Trophoblast cell (in vitro differentiated cells and primary cell): ENCODE measurements at regions not wholly inside any gene's neighbourhood (a gene's known extent, or its start where the extent isn't known, plus 50 kb on each side); places are given as distances from the start of the nearest gene placed in this dataset.
"Not testable (repeated sequence)": the region's sequence is repeated elsewhere in the genome, so short reads cannot be mapped to it uniquely, and the experiment has no call there.

Experiments used
- DNase-seq, 2 donors: peaks; one replicate each; pipeline ENCODE4 v3.0.0-alpha.2; 2016
- H2AFZ ChIP-seq: 2 replicates; pipeline ENCODE4 v1.6.1; 2013; ENCODE audit warnings: low read length, moderate library complexity, mild to moderate bottlenecking; ENCODE audit not compliant: insufficient read depth, poor library complexity
- H2AK5ac ChIP-seq: 2 replicates; pipeline ENCODE4 v1.6.1; 2013; ENCODE audit warnings: mild to moderate bottlenecking, low read length
- H2BK120ac ChIP-seq: 2 replicates; pipeline ENCODE4 v1.6.1; 2013; ENCODE audit warnings: low read length, mild to moderate bottlenecking, moderate library complexity; ENCODE audit not compliant: insufficient read depth, poor library complexity
- H2BK12ac ChIP-seq: 2 replicates; pipeline ENCODE4 v1.6.1; 2013; ENCODE audit warnings: mild to moderate bottlenecking, low read length, moderate library complexity
- H2BK5ac ChIP-seq: 2 replicates; pipeline ENCODE4 v1.6.1; 2013; ENCODE audit warnings: low read length, low read depth, moderate library complexity, mild to moderate bottlenecking; ENCODE audit not compliant: poor library complexity
- H3K14ac ChIP-seq: 2 replicates; pipeline ENCODE4 v1.6.1; 2013; ENCODE audit warnings: mild to moderate bottlenecking, low read length
- H3K18ac ChIP-seq: 2 replicates; pipeline ENCODE4 v1.6.1; 2013; ENCODE audit warnings: mild to moderate bottlenecking, low read length
- H3K23ac ChIP-seq: 2 replicates; pipeline ENCODE4 v1.6.1; 2013; ENCODE audit warnings: low read length
- H3K27ac ChIP-seq: 2 replicates; pipeline ENCODE4 v1.5.1; 2013; ENCODE audit warnings: low read depth, mild to moderate bottlenecking, inconsistent platforms, low read length, moderate library complexity
- H3K27me3 ChIP-seq: 2 replicates; pipeline ENCODE4 v1.6.1; 2013; ENCODE audit warnings: inconsistent platforms, mild to moderate bottlenecking, low read length, moderate library complexity; ENCODE audit not compliant: insufficient read depth
- H3K36me3 ChIP-seq, 2 experiments: 1 replicate in 1 of 2; 2 replicates in 1 of 2; pipeline ENCODE4 v1.6.1; 2013; ENCODE audit warnings: low read length in 2 of 2, mild to moderate bottlenecking in 2 of 2, moderate library complexity in 1 of 2; ENCODE audit not compliant: insufficient read depth in 2 of 2, control insufficient read depth in 1 of 2
- H3K4ac ChIP-seq: 2 replicates; pipeline ENCODE4 v1.6.1; 2013; ENCODE audit warnings: low read depth, mild to moderate bottlenecking, low read length, moderate library complexity
- H3K4me1 ChIP-seq, 2 experiments: 1 replicate in 1 of 2; 2 replicates in 1 of 2; pipeline ENCODE4 v1.6.1; 2013; ENCODE audit warnings: low read length in 2 of 2, mild to moderate bottlenecking in 2 of 2, moderate library complexity in 1 of 2; ENCODE audit not compliant: insufficient read depth in 2 of 2, control insufficient read depth in 1 of 2
- H3K4me2 ChIP-seq: 2 replicates; pipeline ENCODE4 v1.6.1; 2013; ENCODE audit warnings: inconsistent platforms, mild to moderate bottlenecking, low read length, moderate library complexity
- H3K4me3 ChIP-seq: 2 replicates; pipeline ENCODE4 v1.5.1; 2013; ENCODE audit warnings: mild to moderate bottlenecking, low read depth, low read length, inconsistent platforms
- H3K79me1 ChIP-seq: one replicate; pipeline ENCODE4 v1.6.1; 2013; ENCODE audit warnings: low read length
- H3K79me2 ChIP-seq: 2 replicates; pipeline ENCODE4 v1.6.1; 2013; ENCODE audit warnings: low read length, mild to moderate bottlenecking; ENCODE audit not compliant: control insufficient read depth, insufficient read depth, poor library complexity
- H3K9ac ChIP-seq: 2 replicates; pipeline ENCODE4 v1.6.1; 2013; ENCODE audit warnings: mild to moderate bottlenecking, low read length
- H3K9me3 ChIP-seq: 2 replicates; pipeline ENCODE4 v1.6.1; 2013; ENCODE audit warnings: low read depth, mild to moderate bottlenecking, control low read depth, inconsistent platforms, low read length; ENCODE audit not compliant: insufficient read depth
- H4K12ac ChIP-seq: 2 replicates; pipeline ENCODE4 v1.6.1; 2013; ENCODE audit warnings: low read depth, mild to moderate bottlenecking, low read length, moderate library complexity
- H4K8ac ChIP-seq: 2 replicates; pipeline ENCODE4 v1.6.1; 2013; ENCODE audit warnings: low read depth, mild to moderate bottlenecking, low read length, moderate library complexity
- H4K91ac ChIP-seq: one replicate; pipeline ENCODE4 v1.6.1; 2013; ENCODE audit warnings: low read depth, mild to moderate bottlenecking, low read length, moderate library complexity
- WGBS: extraction: QIAGEN DNeasy Blood & Tissue Kit; methylation state at CpG from one replicate; pipeline ENCODE4 v1.1.7; 2013; ENCODE audit warnings: missing lambda C conversion rate; ENCODE audit not compliant: insufficient read length, insufficient coverage; ENCODE audit errors: extremely low coverage; 5-methylcytosine and 5-hydroxymethylcytosine counted together

DNA sequence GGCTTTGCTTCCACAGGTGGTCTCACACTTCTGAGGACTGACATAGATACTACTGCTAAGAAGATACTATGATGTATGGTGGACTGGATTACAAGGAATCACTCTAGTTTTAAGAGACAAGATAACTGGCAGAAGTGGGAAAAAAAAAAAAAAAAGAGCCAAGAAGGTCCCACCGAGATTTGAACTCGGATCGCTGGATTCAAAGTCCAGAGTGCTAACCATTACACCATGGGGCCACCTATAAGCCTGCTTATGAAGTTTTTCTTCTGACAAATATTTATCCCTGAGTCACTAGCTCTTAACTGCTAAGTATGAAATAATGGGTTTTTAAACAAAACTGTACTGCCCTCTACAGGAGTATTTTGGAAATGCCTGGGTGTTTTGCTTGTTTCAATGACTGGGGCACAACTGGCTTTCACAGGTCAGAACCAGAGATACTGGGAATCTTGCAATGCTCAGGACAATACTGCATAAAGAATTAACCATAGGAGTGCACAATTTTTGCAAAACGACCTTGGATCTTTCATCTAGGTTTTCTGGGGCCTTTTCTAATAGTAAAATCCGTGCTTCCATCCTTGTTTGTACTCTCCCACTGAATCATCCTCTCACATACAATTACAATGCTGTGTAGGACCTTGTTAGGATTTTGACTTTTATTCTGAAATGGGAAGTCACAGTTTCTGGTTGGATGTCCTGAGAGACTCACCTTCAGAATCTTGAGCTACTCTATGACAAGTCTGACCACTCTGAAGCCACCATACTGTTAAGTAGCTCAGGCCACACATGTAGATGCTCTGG is 116.3 kb downstream of the OR2B2 start:
- DNase-seq: peak; percentile 86 to 100
- Histone ChIP-seq H2BK5ac (no peak overlapping the region), H3K14ac (no peak overlapping the region), H3K27ac (no peak overlapping the region), H3K4me3 (no peak overlapping the region), H3K79me1 (peaks cover 7% of the 10 kb centered on the region), H3K4me2 (no peak overlapping the region), H3K4ac (no peak overlapping the region), H2AK5ac (no peak overlapping the region), H2BK120ac (no peak overlapping the region), H3K18ac (no peak overlapping the region), H3K9ac (no peak overlapping the region), H3K79me2 (peaks cover 2% of the 10 kb centered on the region), H4K8ac (no peak overlapping the region), H2AFZ (no peak overlapping the region), H2BK12ac (no peak overlapping the region), H3K9me3 (no peaks in the 10 kb centered on the region), H3K4me1 (peaks cover 2% of the 10 kb centered on the region in 2 experiments), H4K91ac (no peak overlapping the region), H3K23ac (no peak overlapping the region), H3K36me3 (no peaks in the 10 kb centered on the region), H3K27me3 (no peaks in the 10 kb centered on the region), H4K12ac (no peak overlapping the region)
- no CpG with 5 or more reads among the region's 5 CpGs for WGBS

DNA sequence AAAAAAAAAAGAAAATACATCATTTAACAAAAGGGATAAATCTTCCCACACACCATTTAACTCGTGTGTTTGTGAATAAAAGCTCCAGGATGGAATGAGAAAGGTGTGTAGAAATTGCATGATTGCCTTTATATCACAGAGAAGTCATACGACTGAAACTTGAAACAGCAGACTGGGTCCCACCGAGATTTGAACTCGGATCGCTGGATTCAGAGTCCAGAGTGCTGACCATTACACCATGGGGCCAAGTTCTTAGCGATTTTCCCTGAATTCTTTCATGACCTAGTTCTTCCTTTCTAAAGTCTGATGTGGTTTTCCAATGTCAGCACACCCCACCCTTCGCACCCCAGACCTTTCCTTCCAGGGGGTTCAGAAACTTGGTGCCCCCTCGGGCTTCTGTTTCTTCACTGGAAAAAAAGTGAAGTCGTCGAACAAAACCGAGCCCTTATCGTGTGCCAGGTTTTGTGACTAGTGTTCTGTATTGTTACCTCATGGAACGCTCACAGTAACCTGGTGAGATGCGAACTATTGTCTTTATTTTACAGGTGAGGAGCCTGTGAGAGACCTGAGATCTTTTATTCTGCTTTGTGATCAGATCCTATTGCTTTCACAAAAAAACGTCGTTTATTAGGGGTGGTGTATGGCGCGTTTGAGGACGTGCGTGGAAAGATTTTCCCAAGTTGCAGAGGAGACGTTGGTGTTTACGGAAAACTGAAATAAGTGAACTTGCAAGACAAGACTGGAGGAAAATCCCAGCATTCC is 120.8 kb downstream of the OR2B2 start:
- Histone ChIP-seq H3K36me3 (no peaks in the 10 kb centered on the region), H3K9ac (peak overlapping the region; percentile 63), H3K14ac (no peak overlapping the region), H3K4me3 (peak overlapping the region; percentile 68), H3K18ac (no peak overlapping the region), H2AK5ac (no peak overlapping the region), H3K4ac (no peak overlapping the region), H2BK12ac (peak overlapping the region; percentile 27), H2AFZ (peak overlapping the region; percentile 77), H3K79me1 (peaks cover 7% of the 10 kb centered on the region), H3K23ac (no peak overlapping the region), H2BK120ac (no peak overlapping the region), H3K9me3 (no peaks in the 10 kb centered on the region), H4K12ac (peak overlapping the region; percentile 14), H4K91ac (peak overlapping the region; percentile 32), H3K79me2 (peaks cover 2% of the 10 kb centered on the region), H2BK5ac (peak overlapping the region; percentile 22), H4K8ac (peak overlapping the region; percentile 79), H3K27ac (peak overlapping the region; percentile 86), H3K4me1 (peaks cover 2% of the 10 kb centered on the region in 2 experiments), H3K27me3 (no peaks in the 10 kb centered on the region), H3K4me2 (peak overlapping the region; percentile 98)
- WGBS: no CpG with 5 or more reads among the region's 22 CpGs
- DNase-seq: peak; percentile 36 to 67

DNA sequence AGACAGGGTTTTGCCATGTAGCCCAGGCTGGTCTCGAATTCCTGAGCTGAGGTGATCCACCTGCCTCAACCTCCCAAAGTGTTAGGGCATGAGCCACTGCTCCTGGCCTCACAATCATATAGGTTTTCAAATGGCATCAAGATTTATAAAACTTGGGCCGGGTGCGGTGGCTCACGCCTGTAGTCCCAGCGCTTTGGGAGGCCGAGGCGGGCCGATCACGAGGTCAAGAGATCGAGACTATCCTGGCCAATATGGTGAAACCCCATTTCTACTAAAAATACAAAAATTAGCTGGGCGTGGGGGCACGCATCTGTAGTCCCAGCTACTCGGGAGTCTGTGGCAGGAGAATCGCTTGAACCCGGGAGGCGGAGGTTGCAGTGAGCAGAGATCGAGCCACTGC is 123.8 kb downstream of the OR2B2 start:
- not testable (repeated sequence) for H2BK5ac ChIP-seq, H3K4ac ChIP-seq, H3K79me1 ChIP-seq, H3K36me3 ChIP-seq, H3K27ac ChIP-seq, H3K4me2 ChIP-seq, H2AK5ac ChIP-seq, H3K9me3 ChIP-seq, H2BK12ac ChIP-seq, H2BK120ac ChIP-seq, H3K23ac ChIP-seq, H4K8ac ChIP-seq, H3K4me3 ChIP-seq, DNase-seq, H3K4me1 ChIP-seq, H2AFZ ChIP-seq, H3K14ac ChIP-seq, H3K27me3 ChIP-seq, H3K79me2 ChIP-seq, H3K18ac ChIP-seq, H4K91ac ChIP-seq, H4K12ac ChIP-seq, H3K9ac ChIP-seq
- no CpG with 5 or more reads among the region's 17 CpGs for WGBS

DNA sequence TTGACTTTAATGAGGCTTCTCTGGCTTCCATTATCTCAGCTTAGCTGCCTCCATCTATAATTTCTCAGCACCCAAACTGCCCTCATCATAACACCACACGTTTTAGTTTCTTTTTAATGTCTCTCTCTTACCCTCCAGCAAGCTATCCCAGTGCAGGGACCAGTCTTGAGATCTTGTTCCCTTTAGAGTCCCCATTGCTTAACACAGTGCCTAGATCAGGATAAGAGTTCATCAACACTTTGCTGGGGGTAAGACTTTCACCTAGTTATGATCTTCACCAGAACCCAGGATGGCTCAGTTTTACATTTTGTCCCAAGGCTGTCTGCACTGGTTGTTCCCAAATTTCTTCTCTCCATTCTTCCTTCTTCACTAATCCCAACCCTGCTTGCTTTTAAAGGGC is 126.1 kb downstream of the OR2B2 start:
- no peak overlapping the region for H4K12ac ChIP-seq
- WGBS: no CpG with 5 or more reads among the region's 1 CpG

More for the DNA sequence above, 126.1 kb downstream of the OR2B2 start:
- Histone ChIP-seq H3K4me1 (no peaks in the 10 kb centered on the region), H3K9me3 (no peaks in the 10 kb centered on the region), H3K36me3 (no peaks in the 10 kb centered on the region), H3K14ac (no peak overlapping the region), H2BK12ac (no peak overlapping the region), H3K4me2 (no peak overlapping the region), H3K27me3 (no peaks in the 10 kb centered on the region), H2BK5ac (no peak overlapping the region), H3K4ac (no peak overlapping the region), H3K27ac (no peak overlapping the region), H2AK5ac (no peak overlapping the region), H2BK120ac (no peak overlapping the region), H4K91ac (no peak overlapping the region), H3K79me2 (no peaks in the 10 kb centered on the region), H2AFZ (no peak overlapping the region), H3K18ac (no peak overlapping the region), H3K9ac (no peak overlapping the region), H3K23ac (no peak overlapping the region), H3K4me3 (no peak overlapping the region), H4K8ac (no peak overlapping the region), H3K79me1 (no peaks in the 10 kb centered on the region)
- no peak for DNase-seq
